A549 (cell line): ENCODE measurements at regions not wholly inside any gene's neighbourhood (a gene's known extent, or its start where the extent isn't known, plus 50 kb on each side); places are given as distances from the start of the nearest gene placed in this dataset.

Experiments used
- FOSL2 ChIP-seq, 2 experiments: fragments of 450-650 bp in 1 of 2; fragments of >200 bp in 1 of 2; sonication (Bioruptor Twin) in 1 of 2; formaldehyde crosslinking; IDR thresholded peaks; 2 replicates each; pipeline versions ENCODE4 v1.5.0 to v1.6.1; 2016 to 2020; ENCODE audit warnings: mild to moderate bottlenecking in 1 of 2, moderate library complexity in 1 of 2
- MAFK ChIP-seq: fragments of 450-650 bp; IDR thresholded peaks from 2 replicates; pipeline ENCODE4 v1.6.1; 2014; ENCODE audit not compliant: partially characterized antibody
- REST ChIP-seq: fragments of 200-600 bp; sonication (generic); IDR thresholded peaks from 2 replicates; pipeline ENCODE4 v1.6.1; 2016; ENCODE audit warnings: antibody characterized with exemption, mild to moderate bottlenecking, moderate library complexity
- USF2 ChIP-seq: fragments of 450-650 bp; IDR thresholded peaks from 2 replicates; pipeline ENCODE4 v1.6.1; 2014; ENCODE audit warnings: antibody characterized with exemption
- TF ChIP-seq, protein P1 (sequence below): fragments of >200 bp; sonication (Bioruptor Twin); formaldehyde crosslinking; IDR thresholded peaks from 3 replicates; pipeline ENCODE4 v1.5.1; 2016

GRCh38 chr9:26513730-26514129 is 378.9 kb downstream of the CAAP1 start:
- no peak for TF ChIP-seq MAFK
- no peak for TF ChIP-seq REST
- no peak for TF ChIP-seq USF2
- TF ChIP-seq, protein P1, sequence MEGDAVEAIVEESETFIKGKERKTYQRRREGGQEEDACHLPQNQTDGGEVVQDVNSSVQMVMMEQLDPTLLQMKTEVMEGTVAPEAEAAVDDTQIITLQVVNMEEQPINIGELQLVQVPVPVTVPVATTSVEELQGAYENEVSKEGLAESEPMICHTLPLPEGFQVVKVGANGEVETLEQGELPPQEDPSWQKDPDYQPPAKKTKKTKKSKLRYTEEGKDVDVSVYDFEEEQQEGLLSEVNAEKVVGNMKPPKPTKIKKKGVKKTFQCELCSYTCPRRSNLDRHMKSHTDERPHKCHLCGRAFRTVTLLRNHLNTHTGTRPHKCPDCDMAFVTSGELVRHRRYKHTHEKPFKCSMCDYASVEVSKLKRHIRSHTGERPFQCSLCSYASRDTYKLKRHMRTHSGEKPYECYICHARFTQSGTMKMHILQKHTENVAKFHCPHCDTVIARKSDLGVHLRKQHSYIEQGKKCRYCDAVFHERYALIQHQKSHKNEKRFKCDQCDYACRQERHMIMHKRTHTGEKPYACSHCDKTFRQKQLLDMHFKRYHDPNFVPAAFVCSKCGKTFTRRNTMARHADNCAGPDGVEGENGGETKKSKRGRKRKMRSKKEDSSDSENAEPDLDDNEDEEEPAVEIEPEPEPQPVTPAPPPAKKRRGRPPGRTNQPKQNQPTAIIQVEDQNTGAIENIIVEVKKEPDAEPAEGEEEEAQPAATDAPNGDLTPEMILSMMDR = no peak
- TF ChIP-seq FOSL2 (IDR thresholded peaks at IDR 0.05) = no peak
- TF ChIP-seq FOSL2 (CRISPR knock-in tag; IDR thresholded peaks at IDR 0.05) = no peak
